ENCODE measurements at regions not wholly inside any gene's neighbourhood (a gene's known extent, or its start where the extent isn't known, plus 50 kb on each side); places are given as distances from the start of the nearest gene placed in this dataset.

GRCh38 chr7:54678763-54679489 is 80.1 kb downstream of the SEC61G start:
- TF ChIP-seq POLR2A (IDR thresholded peaks at IDR 0.05; ENCODE audit: low read depth, low read length): no peak
- no peak for TF ChIP-seq CTCF (conservative IDR thresholded peaks at IDR 0.05; ENCODE audit: low read depth, low read length)
- no peak for TF ChIP-seq NFE2L2 (IDR thresholded peaks at IDR 0.05; ENCODE audit: low read depth, low read length)
- no peak for TF ChIP-seq RAD21 (IDR thresholded peaks at IDR 0.05; ENCODE audit: low read length)
- TF ChIP-seq RFX5 (IDR thresholded peaks at IDR 0.05; ENCODE audit: low read depth, low read length): no peak
- TF ChIP-seq CEBPB (IDR thresholded peaks at IDR 0.05; ENCODE audit: low read depth, low read length): no peak
- TF ChIP-seq ELK1 (IDR thresholded peaks at IDR 0.05; ENCODE audit: borderline replicate concordance, low read depth, low read length): no peak
- TF ChIP-seq SMC3 (IDR thresholded peaks at IDR 0.05; ENCODE audit: low read depth, low read length): no peak
- TF ChIP-seq USF2 (IDR thresholded peaks at IDR 0.05; ENCODE audit: low read depth, low read length): no peak
- TF ChIP-seq BHLHE40 (IDR thresholded peaks at IDR 0.05; ENCODE audit: low read depth, low read length): no peak
- TF ChIP-seq FOS (IDR thresholded peaks at IDR 0.05; ENCODE audit: low read depth, low read length): no peak
- TF ChIP-seq MXI1 (IDR thresholded peaks at IDR 0.05; ENCODE audit: borderline replicate concordance, low read depth, low read length): no peak
- TF ChIP-seq CHD1 (IDR thresholded peaks at IDR 0.05; ENCODE audit: low read depth, low read length): no peak
